Ovary (tissue), 7 donors: ENCODE measurements at regions not wholly inside any gene's neighbourhood (a gene's known extent, or its start where the extent isn't known, plus 50 kb on each side); places are given as distances from the start of the nearest gene placed in this dataset.

Experiments used
- DNase-seq, 5 donors: peaks; one replicate each; pipeline ENCODE4 v3.0.0-alpha.2; 2019 to 2020
- H3K27ac ChIP-seq, 2 donors: fragments of 200-600 bp; one replicate each; pipeline versions ENCODE4 v1.5.1 to v1.8.0; 2019 to 2022
- H3K27me3 ChIP-seq: fragments of 200-600 bp; one replicate; pipeline ENCODE4 v1.8.0; 2022
- H3K36me3 ChIP-seq: fragments of 200-600 bp; sonication (generic); one replicate; pipeline ENCODE4 v1.5.1; 2019
- H3K4me1 ChIP-seq: one replicate; pipeline ENCODE4 v1.8.1; 2013; ENCODE audit warnings: mild to moderate bottlenecking, moderate library complexity; ENCODE audit not compliant: insufficient read depth
- H3K4me3 ChIP-seq: fragments of 200-600 bp; sonication (generic); one replicate; pipeline ENCODE4 v1.5.1; 2017
- H3K9me3 ChIP-seq, 2 donors: fragments of 200-600 bp in 1 of 2; sonication (generic) in 1 of 2; one replicate each; pipeline versions ENCODE4 v1.5.1 to v1.8.1; 2013 to 2019; ENCODE audit warnings: mild to moderate bottlenecking in 1 of 2, moderate library complexity in 1 of 2
- EP300 ChIP-seq: sonication (generic); formaldehyde crosslinking; IDR thresholded peaks from one replicate; pipeline ENCODE4 v1.6.1; 2017; ENCODE audit warnings: antibody characterized with exemption
- POLR2A ChIP-seq: fragments of 450-650 bp; IDR thresholded peaks from one replicate; pipeline ENCODE4 v1.6.1; 2017; ENCODE audit warnings: antibody characterized with exemption, mild to moderate bottlenecking, moderate library complexity
- WGBS, 3 donors: extraction: QIAGEN DNeasy Blood & Tissue Kit in 1 of 3; methylation state at CpG; one replicate each; pipeline versions ENCODE4 v1.1.5 to v1.1.7; 2013 to 2017; 5-methylcytosine and 5-hydroxymethylcytosine counted together
- intact Hi-C, 4 donors: fragments of 100-400 bp; cut with DNase I; formaldehyde crosslinking; loops; one replicate each; pipeline versions ENCODE4 v1.11.0 to v1.15.1; 2022 to 2023
- TF ChIP-seq, protein P1 (sequence below), 3 donors: fragments of 450-650 bp in 2 of 3; fragments of 200-600 bp in 1 of 3; IDR thresholded peaks; one replicate each; pipeline versions ENCODE4 v1.5.1 to v1.8.0; 2016 to 2022; ENCODE audit warnings: antibody characterized with exemption in 3 of 3, mild to moderate bottlenecking in 1 of 3
- donor health status: DM: no; HTN: no; CAD: no; lungs with moderate emphysema.
- donor health status: DM: no; HTN: no; CAD: no.
- donor health status: Bipolar disorder and iron deficiency.
- donor health status: DM: no; HTN: no; CAD: no.
- donor health status: DM: yes; HTN: yes; CAD: no.

GRCh38 chr13:83536941-83537340 lies 345.3 kb downstream of the SLITRK1 start:
- no peaks in the 10 kb centered on the region for H3K27me3 ChIP-seq
- H3K27ac ChIP-seq = no peak overlapping the region
- H3K4me1 ChIP-seq = no peaks in the 10 kb centered on the region
- H3K4me3 ChIP-seq = no peak overlapping the region
- no peak for DNase-seq
- 84 to 94% (median 86%) methylated on average over 2 of the region's 2 CpGs for WGBS, 3 donors
- no peak for TF ChIP-seq EP300
- TF ChIP-seq POLR2A = no peak
- TF ChIP-seq, protein P1, sequence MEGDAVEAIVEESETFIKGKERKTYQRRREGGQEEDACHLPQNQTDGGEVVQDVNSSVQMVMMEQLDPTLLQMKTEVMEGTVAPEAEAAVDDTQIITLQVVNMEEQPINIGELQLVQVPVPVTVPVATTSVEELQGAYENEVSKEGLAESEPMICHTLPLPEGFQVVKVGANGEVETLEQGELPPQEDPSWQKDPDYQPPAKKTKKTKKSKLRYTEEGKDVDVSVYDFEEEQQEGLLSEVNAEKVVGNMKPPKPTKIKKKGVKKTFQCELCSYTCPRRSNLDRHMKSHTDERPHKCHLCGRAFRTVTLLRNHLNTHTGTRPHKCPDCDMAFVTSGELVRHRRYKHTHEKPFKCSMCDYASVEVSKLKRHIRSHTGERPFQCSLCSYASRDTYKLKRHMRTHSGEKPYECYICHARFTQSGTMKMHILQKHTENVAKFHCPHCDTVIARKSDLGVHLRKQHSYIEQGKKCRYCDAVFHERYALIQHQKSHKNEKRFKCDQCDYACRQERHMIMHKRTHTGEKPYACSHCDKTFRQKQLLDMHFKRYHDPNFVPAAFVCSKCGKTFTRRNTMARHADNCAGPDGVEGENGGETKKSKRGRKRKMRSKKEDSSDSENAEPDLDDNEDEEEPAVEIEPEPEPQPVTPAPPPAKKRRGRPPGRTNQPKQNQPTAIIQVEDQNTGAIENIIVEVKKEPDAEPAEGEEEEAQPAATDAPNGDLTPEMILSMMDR (IDR thresholded peaks at IDR 0.05) = no peak
- no peaks in the 10 kb centered on the region for H3K36me3 ChIP-seq
- intact Hi-C loops = no loop called here
- H3K9me3 ChIP-seq = no peaks in the 10 kb centered on the region

- intact Hi-C loops = no loop called here
- Histone ChIP-seq H3K27ac (no peak overlapping the region), H3K4me3 (no peak overlapping the region), H3K36me3 (no peaks in the 10 kb centered on the region), H3K4me1 (no peaks in the 10 kb centered on the region), H3K27me3 (no peaks in the 10 kb centered on the region), H3K9me3 (no peaks in the 10 kb centered on the region)
- TF ChIP-seq, protein P1 (IDR thresholded peaks at IDR 0.05) = no peak
- TF ChIP-seq POLR2A (no peak), EP300 (no peak)
- WGBS, 3 donors = 53 to 61% (median 60%) methylated on average over 1 of the region's 1 CpG
- no peak for DNase-seq
These were observed 346.1 kb downstream of the SLITRK1 start for GRCh38 chr13:83536153-83536552.

DNA sequence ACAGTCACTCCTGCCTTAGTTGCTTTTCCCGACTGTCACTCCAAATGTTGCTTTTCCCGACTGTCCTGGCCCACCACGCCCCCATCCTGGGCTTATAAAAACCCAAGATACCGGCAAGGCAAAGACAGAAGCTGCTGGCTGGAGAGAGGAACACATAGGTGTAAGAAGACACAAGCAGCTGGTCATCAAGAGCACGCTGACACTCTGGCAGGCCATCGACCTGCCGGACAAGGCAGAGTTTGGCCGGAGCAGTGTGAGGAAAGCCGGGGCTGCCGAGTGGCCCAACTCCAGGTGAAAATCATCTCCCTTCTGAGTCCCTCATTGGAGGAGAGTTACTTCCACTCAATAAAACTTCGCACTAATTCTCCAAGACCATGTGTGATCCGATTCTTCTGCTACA lies 349.5 kb downstream of the SLITRK1 start:
- Histone ChIP-seq H3K27ac (no peak overlapping the region), H3K9me3 (no peaks in the 10 kb centered on the region), H3K36me3 (no peaks in the 10 kb centered on the region), H3K4me1 (no peaks in the 10 kb centered on the region), H3K4me3 (no peak overlapping the region), H3K27me3 (no peaks in the 10 kb centered on the region)
- no peak for TF ChIP-seq POLR2A
- no peak for DNase-seq
- 85 to 94% (median 86%) methylated on average over 12 of the region's 12 CpGs for WGBS, 3 donors
- intact Hi-C loops = no loop called here

GRCh38 chr13:83531022-83531421 lies 351.3 kb downstream of the SLITRK1 start:
- DNase-seq = no peak
- intact Hi-C loops = no loop called here
- no peaks in the 10 kb centered on the region for H3K36me3 ChIP-seq
- H3K9me3 ChIP-seq = no peaks in the 10 kb centered on the region
- no peaks in the 10 kb centered on the region for H3K27me3 ChIP-seq
- H3K4me1 ChIP-seq = no peaks in the 10 kb centered on the region
- TF ChIP-seq EP300 = no peak
- TF ChIP-seq, protein P1 (IDR thresholded peaks at IDR 0.05) = no peak
- no peak for TF ChIP-seq POLR2A
- 31 to 53% (median 34%) methylated on average over 1 of the region's 1 CpG for WGBS, 3 donors
- H3K4me3 ChIP-seq = no peak overlapping the region
- no peak overlapping the region for H3K27ac ChIP-seq

DNA sequence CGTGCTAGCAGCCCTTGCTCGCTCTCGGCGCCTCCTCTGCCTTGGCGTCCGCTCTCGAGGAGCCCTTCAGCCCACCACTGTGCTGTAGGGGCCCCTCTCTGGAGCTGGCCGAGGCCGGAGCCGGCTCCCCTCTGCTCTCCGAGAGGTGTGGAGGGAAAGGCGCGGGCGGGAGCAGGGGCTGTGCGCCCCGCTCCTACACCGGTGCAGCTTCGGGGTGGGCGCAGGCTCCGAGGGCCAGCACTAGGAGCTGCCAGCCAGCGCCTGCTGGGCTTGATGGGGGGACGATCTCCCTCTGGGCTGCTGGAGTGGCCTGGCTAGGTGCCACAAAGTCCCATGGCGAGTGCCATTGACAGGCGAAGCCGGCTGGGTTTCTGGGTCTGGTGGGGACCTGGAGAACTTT lies 365.5 kb downstream of the SLITRK1 start:
- 91 to 93% (median 93%) methylated on average over 24 to 25 of the region's 25 CpGs for WGBS, 3 donors
- H3K4me3 ChIP-seq = no peak overlapping the region
- DNase-seq = no peak
- no peaks in the 10 kb centered on the region for H3K4me1 ChIP-seq
- intact Hi-C loops = no loop called here
- no peak for TF ChIP-seq EP300
- TF ChIP-seq, protein P1 (IDR thresholded peaks at IDR 0.05) = no peak
- no peak for TF ChIP-seq POLR2A
- H3K9me3 ChIP-seq = no peaks in the 10 kb centered on the region
- H3K27ac ChIP-seq = no peak overlapping the region
- no peaks in the 10 kb centered on the region for H3K27me3 ChIP-seq
- peaks cover 2% of the 10 kb centered on the region for H3K36me3 ChIP-seq
